Mesendoderm (in vitro differentiated cells): ENCODE measurements at regions not wholly inside any gene's neighbourhood (a gene's known extent, or its start where the extent isn't known, plus 50 kb on each side); places are given as distances from the start of the nearest gene placed in this dataset.

ENCODE experiments used
- DNase-seq: peaks from one replicate; pipeline ENCODE4 v3.0.0; 2013
- H2AK5ac ChIP-seq: 2 replicates; pipeline ENCODE4 v1.6.1; 2013; ENCODE audit warnings: low read length, inconsistent platforms
- H2BK120ac ChIP-seq: 2 replicates; pipeline ENCODE4 v1.6.1; 2013; ENCODE audit warnings: low read depth, mild to moderate bottlenecking, low read length, moderate library complexity, mixed read lengths
- H2BK15ac ChIP-seq: replicated peaks from 2 replicates; pipeline ENCODE4 v1.6.1; 2013; ENCODE audit warnings: low read depth, mild to moderate bottlenecking, moderate library complexity
- H2BK5ac ChIP-seq: 2 replicates; pipeline ENCODE4 v1.6.1; 2013; ENCODE audit warnings: low read length, inconsistent platforms
- H3K18ac ChIP-seq: 2 replicates; pipeline ENCODE4 v1.6.1; 2013; ENCODE audit warnings: mild to moderate bottlenecking, low read length, mixed read lengths
- H3K23ac ChIP-seq: one replicate; pipeline ENCODE4 v1.6.1; 2013; ENCODE audit warnings: low read length
- H3K27ac ChIP-seq: 2 replicates; pipeline ENCODE4 v1.5.1; 2013; ENCODE audit warnings: low read depth, mild to moderate bottlenecking, inconsistent platforms, low read length, moderate library complexity
- H3K27me3 ChIP-seq: 2 replicates; pipeline ENCODE4 v1.6.1; 2013; ENCODE audit warnings: low read length, control low read depth, mild to moderate bottlenecking, inconsistent platforms; ENCODE audit not compliant: insufficient read depth, poor library complexity
- H3K36me3 ChIP-seq: 2 replicates; pipeline ENCODE4 v1.6.1; 2013; ENCODE audit warnings: low read length, inconsistent platforms; ENCODE audit not compliant: control insufficient read depth, insufficient read depth
- H3K4ac ChIP-seq: one replicate; pipeline ENCODE4 v1.6.1; 2013; ENCODE audit warnings: low read depth, mild to moderate bottlenecking, low read length, moderate library complexity
- H3K4me1 ChIP-seq: 2 replicates; pipeline ENCODE4 v1.6.1; 2013; ENCODE audit warnings: low read depth, low read length, inconsistent platforms; ENCODE audit not compliant: control insufficient read depth
- H3K4me2 ChIP-seq: 2 replicates; pipeline ENCODE4 v1.6.1; 2013; ENCODE audit warnings: low read length
- H3K4me3 ChIP-seq: 2 replicates; pipeline ENCODE4 v1.5.1; 2013; ENCODE audit warnings: mild to moderate bottlenecking, low read length
- H3K56ac ChIP-seq: one replicate; pipeline ENCODE4 v1.6.1; 2013; ENCODE audit warnings: low read length
- H3K79me1 ChIP-seq: 2 replicates; pipeline ENCODE4 v1.6.1; 2013; ENCODE audit warnings: low read length, inconsistent platforms
- H3K79me2 ChIP-seq: 2 replicates; pipeline ENCODE4 v1.6.1; 2013; ENCODE audit warnings: mild to moderate bottlenecking, low read length; ENCODE audit not compliant: control insufficient read depth, insufficient read depth
- H3K9ac ChIP-seq: 2 replicates; pipeline ENCODE4 v1.6.1; 2013; ENCODE audit warnings: low read length, inconsistent platforms
- H4K5ac ChIP-seq: one replicate; pipeline ENCODE4 v1.6.1; 2013; ENCODE audit warnings: low read length
- H4K8ac ChIP-seq: one replicate; pipeline ENCODE4 v1.6.1; 2013; ENCODE audit warnings: low read depth, mild to moderate bottlenecking, control low read depth, low read length, moderate library complexity
- WGBS: extraction: QIAGEN DNeasy Blood & Tissue Kit; methylation state at CpG from one replicate; pipeline ENCODE4 v1.1.7; 2013; ENCODE audit warnings: low lambda C conversion rate, missing lambda C conversion rate; ENCODE audit not compliant: insufficient coverage; ENCODE audit errors: extremely low coverage; 5-methylcytosine and 5-hydroxymethylcytosine counted together

DNA sequence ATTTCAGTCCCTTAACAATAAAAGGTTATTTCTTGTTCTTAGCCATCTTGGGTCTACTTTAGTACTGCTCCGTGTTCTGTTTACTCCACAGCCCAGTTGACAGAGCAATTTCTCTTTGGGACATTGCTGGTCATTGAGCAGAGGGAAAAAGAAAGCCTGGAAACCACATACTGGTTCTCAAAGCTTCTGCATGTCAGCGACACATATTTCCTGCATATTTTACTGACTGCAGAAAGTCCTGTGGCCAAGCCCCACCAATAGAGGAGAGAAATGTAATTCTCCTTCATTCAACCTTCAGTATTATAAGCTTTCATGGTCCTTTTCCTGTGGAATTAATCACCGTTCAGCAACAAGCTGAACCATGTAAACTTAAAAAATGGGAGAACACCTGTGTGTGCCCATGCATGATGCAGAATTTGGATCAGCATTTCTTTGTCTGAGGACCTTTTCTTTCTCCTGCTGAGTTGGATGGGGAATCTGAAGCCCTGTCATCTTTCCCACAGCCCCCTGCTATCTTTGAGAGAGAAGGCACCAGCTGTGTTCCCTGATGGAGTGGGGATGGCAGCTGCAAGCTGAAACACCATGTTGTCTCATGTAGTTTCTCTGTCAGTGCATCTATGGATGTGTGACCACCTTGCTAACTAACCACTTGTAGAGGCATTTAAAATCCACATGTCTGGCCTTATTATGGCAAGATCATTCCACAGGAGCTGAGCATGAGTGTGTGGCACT lies 431.6 kb downstream of the MEIS1 start:
- Histone ChIP-seq H3K18ac (no peak overlapping the region), H3K4ac (no peak overlapping the region), H3K79me1 (no peaks in the 10 kb centered on the region), H3K36me3 (no peaks in the 10 kb centered on the region), H3K27ac (no peak overlapping the region), H2BK120ac (no peak overlapping the region), H3K4me2 (no peak overlapping the region), H3K9ac (no peak overlapping the region), H3K23ac (no peak overlapping the region), H3K27me3 (no peaks in the 10 kb centered on the region), H3K56ac (no peak overlapping the region), H4K5ac (no peak overlapping the region), H3K79me2 (no peaks in the 10 kb centered on the region), H4K8ac (no peak overlapping the region), H3K4me3 (no peak overlapping the region), H2AK5ac (no peak overlapping the region), H2BK5ac (no peak overlapping the region), H3K4me1 (no peaks in the 10 kb centered on the region), H2BK15ac (no peak overlapping the region)
- WGBS = no CpG with 5 or more reads among the region's 3 CpGs
- DNase-seq = no peak

DNA sequence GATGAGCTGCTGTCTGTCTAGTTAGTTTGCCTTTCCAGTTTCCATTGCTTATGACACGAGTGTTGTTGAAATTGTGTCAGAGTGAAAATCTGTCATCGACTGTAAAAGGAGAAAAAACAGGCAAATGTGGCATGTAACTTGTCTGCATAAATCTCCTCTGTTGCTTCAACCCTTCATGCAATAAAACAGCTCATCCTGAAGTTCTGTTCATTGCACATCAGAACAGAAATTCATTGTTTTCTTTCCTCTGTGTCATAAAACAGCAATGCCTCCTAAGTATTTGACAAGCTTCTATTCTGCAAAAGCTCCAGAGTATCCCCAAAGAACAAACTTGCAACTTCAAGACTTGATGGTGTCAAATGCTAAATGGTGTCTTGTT lies 432.1 kb downstream of the MEIS1 start:
- no peak overlapping the region for H3K4me2 ChIP-seq
- no peaks in the 10 kb centered on the region for H3K36me3 ChIP-seq
- H3K9ac ChIP-seq = no peak overlapping the region
- no CpG with 5 or more reads among the region's 2 CpGs for WGBS
- no peak overlapping the region for H3K27ac ChIP-seq
- no peak overlapping the region for H3K56ac ChIP-seq
- H3K18ac ChIP-seq = no peak overlapping the region
- no peak overlapping the region for H4K8ac ChIP-seq
- no peak overlapping the region for H2BK15ac ChIP-seq
- H4K5ac ChIP-seq = no peak overlapping the region
- no peak overlapping the region for H3K4me3 ChIP-seq
- H3K4ac ChIP-seq = no peak overlapping the region
- DNase-seq = no peak
- H3K79me2 ChIP-seq = no peaks in the 10 kb centered on the region
- no peaks in the 10 kb centered on the region for H3K4me1 ChIP-seq
- no peak overlapping the region for H2AK5ac ChIP-seq
- no peaks in the 10 kb centered on the region for H3K27me3 ChIP-seq
- H3K79me1 ChIP-seq = no peaks in the 10 kb centered on the region
- no peak overlapping the region for H3K23ac ChIP-seq
- H2BK5ac ChIP-seq = no peak overlapping the region
- H2BK120ac ChIP-seq = no peak overlapping the region

DNA sequence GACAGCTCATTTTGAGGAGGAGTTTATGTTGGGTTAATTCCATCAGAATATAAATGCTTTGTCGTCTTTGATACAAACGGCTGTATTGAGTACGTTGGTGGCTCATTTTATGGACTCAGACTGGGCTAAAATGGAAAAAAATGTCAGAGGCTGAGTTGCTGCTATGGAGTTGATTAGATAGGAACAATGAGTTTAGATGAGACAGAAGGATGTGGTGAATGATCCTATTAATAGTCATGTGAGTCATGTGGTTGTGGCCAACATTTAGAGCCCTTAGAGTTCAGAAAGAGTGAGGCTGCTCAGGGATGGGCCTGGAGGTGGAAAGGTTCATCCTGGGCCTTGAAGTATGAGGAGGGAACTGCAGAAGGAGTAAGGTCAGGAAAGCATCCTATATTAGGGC lies 434.2 kb downstream of the MEIS1 start:
- no peaks in the 10 kb centered on the region for H3K36me3 ChIP-seq
- H2BK5ac ChIP-seq = no peak overlapping the region
- no peak overlapping the region for H2BK120ac ChIP-seq

DNA sequence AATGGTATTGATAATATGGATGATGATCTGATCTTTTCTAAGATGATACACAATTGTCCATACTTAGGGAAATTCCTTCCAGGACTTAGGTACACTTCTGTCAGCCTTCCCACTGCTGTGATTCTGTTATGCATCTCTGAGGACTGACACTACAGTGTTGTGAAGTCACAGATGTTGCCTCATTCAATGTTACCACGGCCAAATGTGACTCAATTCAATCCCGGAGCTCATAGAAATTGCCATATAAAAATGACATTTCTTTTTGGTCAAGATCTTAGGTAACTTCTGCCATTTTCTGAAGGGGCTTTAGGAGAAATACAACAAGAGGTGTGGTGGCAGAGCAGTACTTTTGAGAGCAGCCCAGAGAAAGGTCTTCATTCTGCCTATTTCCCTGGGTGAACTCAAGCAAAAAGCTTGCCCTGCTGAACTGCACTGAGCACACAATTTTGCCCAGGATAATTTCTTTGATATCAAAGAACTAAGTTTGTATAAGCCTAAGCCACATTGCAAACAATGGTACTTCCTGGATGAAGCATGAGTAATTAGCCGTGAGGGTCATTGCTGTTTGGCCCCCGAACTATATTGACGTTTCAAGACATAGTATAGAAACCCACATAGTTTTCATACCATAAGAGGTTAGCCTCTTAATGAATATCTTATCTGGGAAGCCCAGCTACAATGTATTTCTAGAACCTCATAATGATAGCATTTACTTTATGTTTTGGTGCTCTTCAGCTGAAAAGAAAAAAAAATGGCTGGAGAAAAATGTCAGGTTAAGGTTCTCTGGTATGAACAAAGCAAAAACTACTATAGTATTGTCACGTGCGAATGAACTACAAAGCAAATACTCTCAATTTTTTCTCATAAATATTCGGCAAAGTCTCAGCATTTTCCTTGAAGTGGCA lies 437.4 kb downstream of the MEIS1 start:
- no peak overlapping the region for H3K4ac ChIP-seq
- H3K27me3 ChIP-seq = no peaks in the 10 kb centered on the region
- no peak overlapping the region for H3K4me2 ChIP-seq
- H3K9ac ChIP-seq = no peak overlapping the region
- no peaks in the 10 kb centered on the region for H3K79me2 ChIP-seq
- no peaks in the 10 kb centered on the region for H3K36me3 ChIP-seq
- H3K79me1 ChIP-seq = no peaks in the 10 kb centered on the region
- no peak overlapping the region for H3K23ac ChIP-seq
- no peak overlapping the region for H3K27ac ChIP-seq
- no peak overlapping the region for H2BK15ac ChIP-seq
- H3K56ac ChIP-seq = no peak overlapping the region
- no CpG with 5 or more reads among the region's 8 CpGs for WGBS
- H3K4me1 ChIP-seq = no peaks in the 10 kb centered on the region
- H4K8ac ChIP-seq = no peak overlapping the region
- H3K18ac ChIP-seq = no peak overlapping the region
- no peak overlapping the region for H2BK5ac ChIP-seq
- H2AK5ac ChIP-seq = no peak overlapping the region
- no peak overlapping the region for H3K4me3 ChIP-seq
- no peak overlapping the region for H4K5ac ChIP-seq
- no peak for DNase-seq
- H2BK120ac ChIP-seq = no peak overlapping the region

More for the DNA sequence above, 434.2 kb downstream of the MEIS1 start:
- Histone ChIP-seq H2AK5ac (no peak overlapping the region), H3K79me1 (no peaks in the 10 kb centered on the region), H3K4me3 (no peak overlapping the region), H4K8ac (no peak overlapping the region), H4K5ac (no peak overlapping the region), H3K18ac (no peak overlapping the region), H3K27me3 (no peaks in the 10 kb centered on the region), H3K4me1 (no peaks in the 10 kb centered on the region), H3K4ac (no peak overlapping the region), H3K79me2 (no peaks in the 10 kb centered on the region), H3K56ac (no peak overlapping the region), H3K23ac (no peak overlapping the region), H3K27ac (no peak overlapping the region), H3K9ac (no peak overlapping the region), H3K4me2 (no peak overlapping the region), H2BK15ac (no peak overlapping the region)
- no CpG with 5 or more reads among the region's 3 CpGs for WGBS
- DNase-seq = no peak

DNA sequence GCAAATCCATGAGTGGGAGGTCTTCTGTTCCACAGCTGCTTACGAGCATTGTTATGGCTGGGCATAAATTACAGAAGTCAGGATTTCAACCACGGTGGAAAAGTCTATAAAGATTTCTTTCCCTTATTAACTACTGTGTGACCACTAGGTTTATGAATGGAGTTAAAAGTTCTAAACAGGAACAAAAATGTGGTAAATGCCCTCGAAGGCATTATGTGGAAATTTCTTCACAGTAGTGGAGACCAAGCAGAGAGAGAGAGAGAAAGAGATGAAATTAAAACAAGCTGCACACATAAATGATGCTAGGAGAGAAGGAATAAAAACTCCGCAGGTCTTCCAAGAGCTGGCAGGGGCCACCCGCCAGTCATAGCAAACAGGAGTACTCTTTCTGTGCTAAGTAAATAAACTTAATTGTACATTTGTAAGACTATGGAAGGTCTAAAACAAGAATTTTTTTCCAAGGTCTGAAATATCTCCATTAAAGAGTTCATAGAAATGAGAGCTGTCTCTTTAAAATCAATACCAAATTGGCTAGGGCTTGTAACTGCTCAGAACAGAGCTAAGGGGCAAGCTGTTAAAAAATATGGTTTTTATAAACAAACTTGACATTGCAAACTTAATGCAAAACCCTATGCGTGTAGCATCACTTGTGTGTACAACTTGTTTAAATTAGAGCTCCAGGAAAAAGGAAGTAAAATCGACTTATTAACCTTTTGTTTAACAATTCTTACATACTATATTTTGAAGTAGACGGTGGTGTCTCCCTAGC lies 438.2 kb downstream of the MEIS1 start:
- no peak overlapping the region for H4K8ac ChIP-seq
- WGBS = no CpG with 5 or more reads among the region's 8 CpGs
- no peaks in the 10 kb centered on the region for H3K4me1 ChIP-seq
- H3K36me3 ChIP-seq = no peaks in the 10 kb centered on the region
- no peak overlapping the region for H2AK5ac ChIP-seq
- H3K4ac ChIP-seq = no peak overlapping the region
- H4K5ac ChIP-seq = no peak overlapping the region
- no peak for DNase-seq
- H3K56ac ChIP-seq = no peak overlapping the region
- no peak overlapping the region for H2BK15ac ChIP-seq
- H3K27me3 ChIP-seq = no peaks in the 10 kb centered on the region
- no peak overlapping the region for H2BK5ac ChIP-seq
- H3K23ac ChIP-seq = no peak overlapping the region
- no peak overlapping the region for H3K4me3 ChIP-seq
- no peak overlapping the region for H3K9ac ChIP-seq
- H2BK120ac ChIP-seq = no peak overlapping the region
- no peak overlapping the region for H3K4me2 ChIP-seq
- H3K79me1 ChIP-seq = no peaks in the 10 kb centered on the region
- H3K27ac ChIP-seq = no peak overlapping the region
- no peaks in the 10 kb centered on the region for H3K79me2 ChIP-seq
- H3K18ac ChIP-seq = no peak overlapping the region
